ENCODE measurements at regions not wholly inside any gene's neighbourhood (a gene's known extent, or its start where the extent isn't known, plus 50 kb on each side); places are given as distances from the start of the nearest gene placed in this dataset.

- TF ChIP-seq EZH2 (IDR thresholded peaks at IDR 0.05; ENCODE audit: low read length, missing control alignments) (no peak), CTCF (conservative IDR thresholded peaks at IDR 0.05 in 1 of 2, IDR thresholded peaks at IDR 0.05 in 1 of 2; ENCODE audit: low read depth in 1 of 2, low read length in 2 of 2) (no peak)
Observed at GRCh38 chr16:86868070-86868469, 289.7 kb downstream of the FOXL1 start.
